H1 (cell line): ENCODE measurements at regions not wholly inside any gene's neighbourhood (a gene's known extent, or its start where the extent isn't known, plus 50 kb on each side); places are given as distances from the start of the nearest gene placed in this dataset.

ENCODE experiments used
- CTCF ChIA-PET: fragments of 300-600 bp; sonication (Branson Sonifier 250); formaldehyde crosslinking; loops from one replicate; lab custom pipeline; 2021; ENCODE audit not compliant: partially characterized antibody; lab: Charles Lee
- POLR2A ChIA-PET: fragments of 300-600 bp; sonication (Branson Sonifier 250); formaldehyde crosslinking; loops from one replicate; lab custom pipeline; 2021; ENCODE audit warnings: inconsistent platforms; ENCODE audit not compliant: partially characterized antibody; lab: Charles Lee
- DNase-seq, 2 experiments: peaks; one replicate each; pipeline versions ENCODE4 v3.0.0 to v3.0.0-alpha.2; 2010 to 2022; ENCODE audit warnings: low spot score in 2 of 2, low read depth in 1 of 2, mixed read lengths in 1 of 2
- FAIRE-seq: peaks from 2 replicates; lab custom pipeline; 2011; peaks lifted over from hg19 to GRCh38; lab: Jason Lieb, UNC
- H2AFZ ChIP-seq: 2 replicates; pipeline ENCODE4 v1.8.1; 2012; ENCODE audit warnings: low read length, inconsistent platforms
- H2AK5ac ChIP-seq: 2 replicates; pipeline ENCODE4 v1.6.1; 2013; ENCODE audit warnings: low read depth, low read length
- H2BK120ac ChIP-seq: replicated peaks from 2 replicates; pipeline ENCODE3; 2013; ENCODE audit warnings: low read depth, low read length, inconsistent platforms
- H2BK12ac ChIP-seq: 2 replicates; pipeline ENCODE4 v1.6.1; 2013; ENCODE audit warnings: low read depth, low read length
- H2BK15ac ChIP-seq: 2 replicates; pipeline ENCODE4 v1.6.1; 2013; ENCODE audit warnings: low read length
- H2BK20ac ChIP-seq: 2 replicates; pipeline ENCODE4 v1.6.1; 2013; ENCODE audit warnings: low read length
- H2BK5ac ChIP-seq: 2 replicates; pipeline ENCODE4 v1.6.1; 2013; ENCODE audit warnings: low read depth, low read length
- H3K14ac ChIP-seq: 2 replicates; pipeline ENCODE4 v1.6.1; 2013; ENCODE audit warnings: inconsistent platforms; ENCODE audit not compliant: insufficient read length
- H3K18ac ChIP-seq: 2 replicates; pipeline ENCODE4 v1.6.1; 2013; ENCODE audit warnings: low read length; ENCODE audit errors: extremely low read depth
- H3K23ac ChIP-seq: 2 replicates; pipeline ENCODE4 v1.6.1; 2013; ENCODE audit warnings: inconsistent platforms; ENCODE audit not compliant: insufficient read length
- H3K23me2 ChIP-seq: 2 replicates; pipeline ENCODE4 v1.6.1; 2013; ENCODE audit warnings: low read depth, low read length
- H3K27ac ChIP-seq: 2 replicates; pipeline ENCODE4 v1.6.1; 2011; ENCODE audit warnings: low read depth, low read length, inconsistent platforms
- H3K27me3 ChIP-seq, 4 experiments: replicated peaks in 1 of 4; 1 replicate in 1 of 4; 2 replicates in 3 of 4; pipeline versions ENCODE4 v1.6.1 to v1.8.1; 2011 to 2013; ENCODE audit warnings: low read length in 3 of 4, mild to moderate bottlenecking in 3 of 4, inconsistent platforms in 2 of 4, mixed read lengths in 2 of 4, moderate library complexity in 1 of 4; ENCODE audit not compliant: control insufficient read depth in 3 of 4, insufficient read depth in 3 of 4; ENCODE audit errors: extremely low read depth in 1 of 4
- H3K36me3 ChIP-seq, 4 experiments: 2 replicates each; pipeline versions ENCODE4 v1.6.1 to v1.8.1; 2011 to 2013; ENCODE audit warnings: mild to moderate bottlenecking in 4 of 4, low read length in 3 of 4, moderate library complexity in 2 of 4, control low read depth in 1 of 4, inconsistent platforms in 1 of 4; ENCODE audit not compliant: insufficient read depth in 4 of 4, control insufficient read depth in 2 of 4
- H3K4ac ChIP-seq: replicated peaks from 2 replicates; pipeline ENCODE3; 2013; ENCODE audit warnings: low read length, low read depth, mixed read lengths, inconsistent platforms; ENCODE audit not compliant: insufficient read length
- H3K4me1 ChIP-seq, 4 experiments: replicated peaks in 1 of 4; 1 replicate in 1 of 4; 2 replicates in 3 of 4; pipeline versions ENCODE4 v1.6.1 to v1.8.1; 2011 to 2013; ENCODE audit warnings: low read length in 3 of 4, inconsistent platforms in 2 of 4, mixed read lengths in 1 of 4; ENCODE audit not compliant: insufficient read depth in 4 of 4, control insufficient read depth in 3 of 4
- H3K4me2 ChIP-seq, 2 experiments: 2 replicates each; pipeline versions ENCODE4 v1.6.1 to v1.8.1; 2011 to 2013; ENCODE audit warnings: low read depth in 2 of 2, low read length in 2 of 2, control low read depth in 1 of 2, inconsistent platforms in 1 of 2, mild to moderate bottlenecking in 1 of 2; ENCODE audit not compliant: insufficient read depth in 1 of 2
- H3K4me3 ChIP-seq, 4 experiments: fragments of 200-600, 300-600 bp in 1 of 4; sonication (generic), shearing (Covaris generic), sonication (Bioruptor Twin) in 1 of 4; 2 replicates each; pipeline versions ENCODE4 v1.5.1 to v1.8.1; 2011 to 2016; ENCODE audit warnings: low read length in 4 of 4, low read depth in 3 of 4, control low read depth in 2 of 4, inconsistent platforms in 2 of 4, mild to moderate bottlenecking in 2 of 4, mixed read lengths in 1 of 4, moderate library complexity in 1 of 4; ENCODE audit not compliant: insufficient read depth in 2 of 4; ENCODE audit errors: extremely low read depth in 1 of 4
- H3K56ac ChIP-seq: replicated peaks from 2 replicates; pipeline ENCODE3; 2013; ENCODE audit warnings: low read depth, mild to moderate bottlenecking, mixed read lengths, low read length, inconsistent platforms; ENCODE audit not compliant: insufficient read length
- H3K79me1 ChIP-seq: 2 replicates; pipeline ENCODE4 v1.6.1; 2013; ENCODE audit warnings: low read depth, low read length, control low read depth
- H3K79me2 ChIP-seq, 2 experiments: 2 replicates each; pipeline versions ENCODE4 v1.6.1 to v1.8.1; 2012 to 2013; ENCODE audit warnings: low read length in 2 of 2, mild to moderate bottlenecking in 2 of 2, inconsistent platforms in 1 of 2; ENCODE audit not compliant: insufficient read depth in 2 of 2, control insufficient read depth in 1 of 2
- H3K9ac ChIP-seq, 4 experiments: replicated peaks in 1 of 4; 1 replicate in 1 of 4; 2 replicates in 3 of 4; pipeline versions ENCODE4 v1.6.1 to v1.8.1; 2011 to 2013; ENCODE audit warnings: low read depth in 3 of 4, low read length in 3 of 4, control low read depth in 2 of 4, mild to moderate bottlenecking in 2 of 4, moderate library complexity in 2 of 4, inconsistent platforms in 1 of 4; ENCODE audit errors: extremely low read depth in 1 of 4
- H3K9me3 ChIP-seq, 2 experiments: 2 replicates each; pipeline versions ENCODE4 v1.6.1 to v1.8.1; 2012 to 2013; ENCODE audit warnings: mild to moderate bottlenecking in 2 of 2, moderate library complexity in 2 of 2, control low read depth in 1 of 2, inconsistent platforms in 1 of 2, low read depth in 1 of 2, low read length in 1 of 2, mixed read lengths in 1 of 2; ENCODE audit not compliant: insufficient read depth in 2 of 2
- H4K20me1 ChIP-seq, 2 experiments: replicated peaks in 1 of 2; 2 replicates each; pipeline versions ENCODE3 to v1.8.1; 2011 to 2013; ENCODE audit warnings: inconsistent platforms in 2 of 2, low read length in 2 of 2, mild to moderate bottlenecking in 1 of 2; ENCODE audit not compliant: insufficient read depth in 2 of 2, control insufficient read depth in 1 of 2
- H4K5ac ChIP-seq: 2 replicates; pipeline ENCODE4 v1.6.1; 2013; ENCODE audit warnings: low read length, low read depth, mixed read lengths, inconsistent platforms; ENCODE audit not compliant: insufficient read length
- H4K8ac ChIP-seq: 2 replicates; pipeline ENCODE4 v1.8.0; 2013; ENCODE audit warnings: mild to moderate bottlenecking, moderate library complexity, low read length, inconsistent platforms; ENCODE audit not compliant: insufficient read depth; ENCODE audit errors: extremely low read depth
- H4K91ac ChIP-seq: replicated peaks from 2 replicates; pipeline ENCODE3; 2013; ENCODE audit warnings: low read length, mixed read lengths, inconsistent platforms; ENCODE audit not compliant: insufficient read length
- KDM4A ChIP-seq: IDR thresholded peaks from one replicate; pipeline ENCODE4 v1.7.1; 2012; ENCODE audit warnings: low read depth, mild to moderate bottlenecking, moderate library complexity, low read length, inconsistent platforms; ENCODE audit not compliant: severe bottlenecking
- TCF12 ChIP-seq: IDR thresholded peaks from 2 replicates; pipeline ENCODE4 v1.6.1; 2011; ENCODE audit warnings: low read depth, mild to moderate bottlenecking, low read length

- POLR2A ChIA-PET, result no interaction called here
- CTCF ChIA-PET, result no interaction called here
These were observed 491.5 kb upstream of the LUZP2 start for GRCh38 chr11:24005202-24005876.

More at GRCh38 chr11:24005202-24005876, 491.5 kb upstream of the LUZP2 start:
- Histone ChIP-seq H3K79me2 (no peaks in the 10 kb centered on the region), H3K79me1 (no peaks in the 10 kb centered on the region), H2BK5ac (no peak overlapping the region), H3K27me3 (no peaks in the 10 kb centered on the region), H4K20me1 (no peaks in the 10 kb centered on the region), H2BK12ac (no peak overlapping the region), H3K4me2 (no peak overlapping the region), H2AFZ (0 out of 2 replicates have a peak overlapping the region, but pooled peaks have one; percentile 34), H4K5ac (no peak overlapping the region), H3K4ac (no peak overlapping the region), H3K27ac (no peak overlapping the region), H3K4me1 (no peaks in the 10 kb centered on the region), H4K91ac (no peak overlapping the region), H4K8ac (no peak overlapping the region), H2BK120ac (no peak overlapping the region), H3K23ac (no peak overlapping the region), H3K14ac (no peak overlapping the region), H3K18ac (no peak overlapping the region), H2BK20ac (no peak overlapping the region), H3K23me2 (no peaks in the 10 kb centered on the region), H3K36me3 (no peaks in the 10 kb centered on the region), H3K56ac (no peak overlapping the region), H2AK5ac (no peak overlapping the region), H3K9me3 (no peaks in the 10 kb centered on the region), H2BK15ac (no peak overlapping the region), H3K4me3 (no peak overlapping the region), H3K9ac (no peak overlapping the region)
- FAIRE-seq (no peak), DNase-seq (no peak)
- TF ChIP-seq KDM4A (no peak), TCF12 (no peak)
